ENCODE measurements at regions not wholly inside any gene's neighbourhood (a gene's known extent, or its start where the extent isn't known, plus 50 kb on each side); places are given as distances from the start of the nearest gene placed in this dataset.

GRCh38 chr18:78087338-78087737, 837.7 kb downstream of the GALR1 start:
- ChIA-PET POLR2A (no interaction called here), CTCF (ENCODE audit: low intra/inter-chr PET ratio, low total read pairs) (no interaction called here)
- in situ Hi-C loops (cut with HindIII; ENCODE audit: extremely low pct_ligation_motif_present, low pct_unique_long_range_greater_than_20kb) = no loop called here
- ATAC-seq (no peak), FAIRE-seq (no peak), DNase-seq (ENCODE audit: low spot score) (peak; percentile 3)
- intact Hi-C loops (cut with micrococcal nuclease; ENCODE audit: unreplicated experiment) = no loop called here
- Histone ChIP-seq H3K27me3 (ENCODE audit: control insufficient read depth in 1 of 2, insufficient read depth in 2 of 2, low read length in 2 of 2) (peaks cover 0 to 30% of the 10 kb centered on the region in 2 experiments; a peak in 2 of 5 replicates), H3K9me3 (ENCODE audit: low read length) (no peaks in the 10 kb centered on the region), H3K79me2 (ENCODE audit: insufficient read depth, low read length) (no peaks in the 10 kb centered on the region), H3K4me2 (ENCODE audit: low read depth, low read length) (no peak overlapping the region), H3K4me3 (replicated peaks in 1 of 3; ENCODE audit: insufficient read depth in 1 of 3, low read depth in 2 of 3, low read length in 3 of 3) (no peak overlapping the region), H3K4me1 (ENCODE audit: insufficient read depth, low read length) (no peaks in the 10 kb centered on the region), H2AFZ (ENCODE audit: low read length) (no peak overlapping the region), H3K9ac (ENCODE audit: insufficient read depth, low read depth, low read length) (no peak overlapping the region), H3K27ac (ENCODE audit: extremely low read length, insufficient read depth, low read length) (no peak overlapping the region), H4K20me1 (ENCODE audit: insufficient read depth, low read length) (no peaks in the 10 kb centered on the region), H3K36me3 (replicated peaks in 1 of 2; ENCODE audit: control insufficient read depth in 1 of 2, insufficient read depth in 2 of 2, low read length in 2 of 2) (no peaks in the 10 kb centered on the region)
- 14% methylated on average over 2 of the region's 2 CpGs for WGBS (ENCODE audit: low lambda C conversion rate)
- TF ChIP-seq SNRNP70 (IDR thresholded peaks at IDR 0.05; ENCODE audit: low read depth, low read length) (no peak), ZMYM2 (CRISPR knock-in tag; IDR thresholded peaks at IDR 0.05) (no peak), FOSL1 (CRISPR knock-in tag; IDR thresholded peaks at IDR 0.05; ENCODE audit: borderline replicate concordance) (no peak), PREB (CRISPR knock-in tag; IDR thresholded peaks at IDR 0.05) (no peak), HNRNPK (IDR thresholded peaks at IDR 0.05; ENCODE audit: low read depth, low read length, poor library complexity, severe bottlenecking) (no peak), ARNT2 (CRISPR knock-in tag; IDR thresholded peaks at IDR 0.05; ENCODE audit: low read depth) (no peak), ZNF629 (CRISPR knock-in tag; conservative IDR thresholded peaks at IDR 0.05) (no peak), HINFP (CRISPR knock-in tag; IDR thresholded peaks at IDR 0.05; ENCODE audit: low read depth) (no peak)
- no TSS peak for BruUV-seq (replicated peaks)

Measured in HepG2 (cell line).